Upper lobe of left lung (tissue), 6 donors: ENCODE measurements at regions not wholly inside any gene's neighbourhood (a gene's known extent, or its start where the extent isn't known, plus 50 kb on each side); places are given as distances from the start of the nearest gene placed in this dataset.

Source experiments
- ATAC-seq, 2 donors: fragments of 200-7000 bp; cut with Tn5 transposase; one replicate each; pipeline ENCODE4 v1.9.1; 2022; ENCODE audit warnings: mild to moderate bottlenecking in 2 of 2, moderate library complexity in 2 of 2; ENCODE audit not compliant: low FRiP score in 2 of 2
- DNase-seq, 2 donors: peaks; one replicate each; pipeline ENCODE4 v3.0.0-alpha.2; 2019 to 2020
- H3K27ac ChIP-seq, 4 donors: fragments of 200-600 bp; sonication (generic); one replicate each; pipeline ENCODE4 v1.5.1; 2016 to 2019
- H3K27me3 ChIP-seq, 4 donors: fragments of 200-600 bp; sonication (generic); one replicate each; pipeline ENCODE4 v1.5.1; 2017 to 2019
- H3K36me3 ChIP-seq, 4 donors: fragments of 200-600 bp; sonication (generic); one replicate each; pipeline ENCODE4 v1.5.1; 2016 to 2019
- H3K4me1 ChIP-seq, 4 donors: fragments of 200-600 bp; sonication (generic); one replicate each; pipeline ENCODE4 v1.5.1; 2018 to 2019
- H3K4me3 ChIP-seq, 4 donors: fragments of 200-600 bp; sonication (generic); one replicate each; pipeline ENCODE4 v1.5.1; 2017 to 2019; ENCODE audit warnings: mild to moderate bottlenecking in 2 of 4, moderate library complexity in 1 of 4
- H3K9me3 ChIP-seq, 4 donors: fragments of 200-600 bp; sonication (generic); one replicate each; pipeline ENCODE4 v1.5.1; 2018 to 2019
- EP300 ChIP-seq, 4 donors: sonication (generic); formaldehyde crosslinking; IDR thresholded peaks; one replicate each; pipeline ENCODE4 v1.5.1; 2017; ENCODE audit warnings: antibody characterized with exemption in 4 of 4, control low read depth in 2 of 4
- POLR2A ChIP-seq, 4 donors: fragments of 450-650 bp; IDR thresholded peaks; one replicate each; pipeline ENCODE4 v1.5.1; 2016 to 2017; ENCODE audit warnings: antibody characterized with exemption in 4 of 4, mild to moderate bottlenecking in 2 of 4
- POLR2AphosphoS5 ChIP-seq, 2 donors: sonication (generic); formaldehyde crosslinking; IDR thresholded peaks; one replicate each; pipeline ENCODE4 v1.5.1; 2017; ENCODE audit warnings: antibody characterized with exemption in 2 of 2
- WGBS, 2 donors: methylation state at CpG; one replicate each; pipeline ENCODE4 v1.1.5; 2017 to 2018; 5-methylcytosine and 5-hydroxymethylcytosine counted together
- TF ChIP-seq, protein P1 (sequence below), 6 experiments: fragments of 450-650 bp in 4 of 6; fragments of 200-600 bp in 2 of 6; sonication (generic) in 2 of 6; IDR thresholded peaks; one replicate each; pipeline ENCODE4 v1.5.1; 2016 to 2019; ENCODE audit warnings: antibody characterized with exemption in 6 of 6
- donor health status: DM: no; HTN: no; CAD: no; lungs with moderate emphysema.
- donor health status: DM: no; HTN: yes; CAD: no; lungs with severe emphysema.

DNA sequence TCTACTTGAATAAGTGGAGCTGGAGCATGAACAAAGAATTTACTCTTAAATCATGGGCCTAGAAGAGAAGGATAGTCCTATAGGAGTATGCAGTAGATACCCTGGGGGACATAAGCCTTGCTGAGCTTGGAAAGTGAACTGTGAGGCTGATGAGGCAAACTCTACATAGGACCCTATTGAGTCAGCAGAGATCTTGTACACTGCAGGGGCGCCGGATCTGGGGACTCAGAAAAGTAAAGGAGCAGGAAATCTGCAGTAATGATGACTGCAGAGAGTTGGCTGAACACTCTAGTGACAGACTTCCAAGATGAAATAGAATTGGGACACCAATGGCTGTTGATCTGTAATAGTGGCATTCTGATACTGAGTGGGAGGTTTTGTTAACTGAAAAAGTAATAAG is 543.7 kb downstream of the XIRP2 start:
- no peaks in the 10 kb centered on the region for H3K27me3 ChIP-seq
- WGBS, 2 donors, result 89 to 96% methylated on average over 2 of the region's 2 CpGs
- no peaks in the 10 kb centered on the region for H3K9me3 ChIP-seq
- no peak overlapping the region for H3K4me3 ChIP-seq
- no peak overlapping the region for H3K27ac ChIP-seq
- ATAC-seq (no peak), DNase-seq (no peak)
- TF ChIP-seq, protein P1, sequence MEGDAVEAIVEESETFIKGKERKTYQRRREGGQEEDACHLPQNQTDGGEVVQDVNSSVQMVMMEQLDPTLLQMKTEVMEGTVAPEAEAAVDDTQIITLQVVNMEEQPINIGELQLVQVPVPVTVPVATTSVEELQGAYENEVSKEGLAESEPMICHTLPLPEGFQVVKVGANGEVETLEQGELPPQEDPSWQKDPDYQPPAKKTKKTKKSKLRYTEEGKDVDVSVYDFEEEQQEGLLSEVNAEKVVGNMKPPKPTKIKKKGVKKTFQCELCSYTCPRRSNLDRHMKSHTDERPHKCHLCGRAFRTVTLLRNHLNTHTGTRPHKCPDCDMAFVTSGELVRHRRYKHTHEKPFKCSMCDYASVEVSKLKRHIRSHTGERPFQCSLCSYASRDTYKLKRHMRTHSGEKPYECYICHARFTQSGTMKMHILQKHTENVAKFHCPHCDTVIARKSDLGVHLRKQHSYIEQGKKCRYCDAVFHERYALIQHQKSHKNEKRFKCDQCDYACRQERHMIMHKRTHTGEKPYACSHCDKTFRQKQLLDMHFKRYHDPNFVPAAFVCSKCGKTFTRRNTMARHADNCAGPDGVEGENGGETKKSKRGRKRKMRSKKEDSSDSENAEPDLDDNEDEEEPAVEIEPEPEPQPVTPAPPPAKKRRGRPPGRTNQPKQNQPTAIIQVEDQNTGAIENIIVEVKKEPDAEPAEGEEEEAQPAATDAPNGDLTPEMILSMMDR (IDR thresholded peaks at IDR 0.05), result no peak
- TF ChIP-seq EP300 (IDR thresholded peaks at IDR 0.05), result no peak
- H3K36me3 ChIP-seq, result no peaks in the 10 kb centered on the region
- H3K4me1 ChIP-seq, result no peaks in the 10 kb centered on the region

GRCh38 chr2:167430447-167430846 is 542.2 kb downstream of the XIRP2 start:
- H3K4me3 ChIP-seq, result no peak overlapping the region
- no peaks in the 10 kb centered on the region for H3K9me3 ChIP-seq
- H3K4me1 ChIP-seq, result no peaks in the 10 kb centered on the region
- no peak for DNase-seq
- no peaks in the 10 kb centered on the region for H3K27me3 ChIP-seq
- TF ChIP-seq POLR2AphosphoS5 (IDR thresholded peaks at IDR 0.05), result no peak
- TF ChIP-seq, protein P1 (IDR thresholded peaks at IDR 0.05), result no peak
- TF ChIP-seq EP300 (IDR thresholded peaks at IDR 0.05), result no peak
- TF ChIP-seq POLR2A (IDR thresholded peaks at IDR 0.05), result no peak
- no peak for ATAC-seq
- H3K27ac ChIP-seq, result no peak overlapping the region
- no peaks in the 10 kb centered on the region for H3K36me3 ChIP-seq

GRCh38 chr2:167424803-167425755 is 536.8 kb downstream of the XIRP2 start:
- 83 to 92% methylated on average over 8 of the region's 8 CpGs for WGBS, 2 donors
- Histone ChIP-seq H3K27me3 (no peaks in the 10 kb centered on the region), H3K36me3 (no peaks in the 10 kb centered on the region), H3K27ac (no peak overlapping the region), H3K4me3 (no peak overlapping the region), H3K4me1 (no peaks in the 10 kb centered on the region), H3K9me3 (no peaks in the 10 kb centered on the region)
- ATAC-seq (no peak), DNase-seq (no peak)
- TF ChIP-seq EP300 (IDR thresholded peaks at IDR 0.05) (no peak), POLR2A (IDR thresholded peaks at IDR 0.05) (no peak), POLR2AphosphoS5 (IDR thresholded peaks at IDR 0.05) (no peak)
- TF ChIP-seq, protein P1 (IDR thresholded peaks at IDR 0.05), result no peak

DNA sequence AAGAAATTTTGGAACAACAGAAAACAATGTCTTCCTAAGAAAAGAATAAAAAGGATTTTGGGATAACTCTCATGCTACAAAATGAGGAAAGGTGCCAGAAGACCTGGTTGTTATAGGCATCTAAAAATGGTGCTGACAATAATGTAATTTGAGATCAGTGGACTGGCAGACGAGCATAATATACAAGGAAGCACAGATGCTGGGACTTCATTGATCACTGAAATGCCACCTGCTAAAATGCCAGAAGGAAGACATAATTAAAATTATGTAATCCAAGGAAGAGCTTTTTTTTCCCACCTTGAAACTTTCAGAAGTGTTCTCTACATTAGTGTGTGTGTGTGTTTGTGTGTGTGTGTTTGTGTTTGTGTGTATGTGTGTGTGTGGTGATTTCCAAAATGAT is 535.9 kb downstream of the XIRP2 start:
- H3K36me3 ChIP-seq, result no peaks in the 10 kb centered on the region
- H3K4me1 ChIP-seq, result no peaks in the 10 kb centered on the region
- H3K27ac ChIP-seq, result no peak overlapping the region
- no peak overlapping the region for H3K4me3 ChIP-seq
- H3K9me3 ChIP-seq, result no peaks in the 10 kb centered on the region
- DNase-seq, result no peak
- WGBS, 2 donors, result 56 to 64% methylated on average over 1 of the region's 1 CpG
- no peak for TF ChIP-seq EP300 (IDR thresholded peaks at IDR 0.05)
- TF ChIP-seq POLR2AphosphoS5 (IDR thresholded peaks at IDR 0.05), result no peak
- no peak for TF ChIP-seq POLR2A (IDR thresholded peaks at IDR 0.05)
- TF ChIP-seq, protein P1 (IDR thresholded peaks at IDR 0.05), result no peak
- ATAC-seq, result no peak
- no peaks in the 10 kb centered on the region for H3K27me3 ChIP-seq

GRCh38 chr2:167423731-167424130 is 535.5 kb downstream of the XIRP2 start:
- WGBS, 2 donors, result 61% methylated on average over 4 of the region's 4 CpGs
- Histone ChIP-seq H3K27ac (no peak overlapping the region), H3K9me3 (no peaks in the 10 kb centered on the region), H3K4me3 (no peak overlapping the region), H3K4me1 (no peaks in the 10 kb centered on the region), H3K36me3 (no peaks in the 10 kb centered on the region), H3K27me3 (no peaks in the 10 kb centered on the region)
- TF ChIP-seq POLR2A (IDR thresholded peaks at IDR 0.05) (no peak), POLR2AphosphoS5 (IDR thresholded peaks at IDR 0.05) (no peak), EP300 (IDR thresholded peaks at IDR 0.05) (no peak)
- TF ChIP-seq, protein P1 (IDR thresholded peaks at IDR 0.05), result no peak
- DNase-seq (no peak), ATAC-seq (no peak)
